Activated CD8-positive, alpha-beta memory T cell treated with anti-CD3 and anti-CD28 coated beads, Interleukin-2, amount 50 U/mL, for 1 hour (primary cell): ENCODE measurements at regions not wholly inside any gene's neighbourhood (a gene's known extent, or its start where the extent isn't known, plus 50 kb on each side); places are given as distances from the start of the nearest gene placed in this dataset.
"Not testable (repeated sequence)": the region's sequence is repeated elsewhere in the genome, so short reads cannot be mapped to it uniquely, and the experiment has no call there.

Source experiments
- DNase-seq: peaks from one replicate; pipeline ENCODE4 v3.0.0-alpha.2; 2020; ENCODE audit errors: extremely low read depth

DNA sequence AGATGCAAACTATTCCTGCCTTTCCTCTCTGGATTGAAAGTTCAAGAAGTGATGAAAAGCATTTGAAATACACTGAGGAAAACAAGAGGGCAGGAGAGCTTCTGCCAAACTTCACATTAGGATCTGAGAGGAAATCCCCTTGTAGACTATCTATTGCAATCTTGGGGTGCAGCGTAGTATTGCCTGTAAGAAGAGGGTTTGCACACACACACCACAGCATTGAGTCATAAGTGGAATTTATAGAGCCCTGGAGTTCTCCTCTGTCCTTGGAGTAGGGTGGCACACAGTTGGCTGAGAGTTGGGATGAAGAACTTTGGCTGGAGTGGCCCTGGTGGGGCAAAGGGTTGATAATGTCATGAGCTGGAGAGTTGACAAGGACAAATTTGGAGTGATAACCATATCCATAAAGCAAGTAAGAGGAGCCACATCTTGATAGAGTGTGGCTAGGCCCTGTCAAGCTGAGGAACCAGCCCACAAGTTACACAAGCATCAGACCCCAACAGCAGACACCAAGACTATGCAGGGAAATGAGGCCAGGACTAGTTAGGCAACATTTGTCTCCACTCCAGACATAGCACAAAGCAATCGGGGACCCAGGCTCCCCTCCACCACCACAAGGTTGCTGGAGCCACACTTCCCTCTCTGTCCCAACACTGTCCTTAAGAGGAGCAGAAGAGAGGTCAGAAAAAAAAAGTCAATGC, 520.9 kb downstream of the KLF5 start:
- DNase-seq, result no peak

DNA sequence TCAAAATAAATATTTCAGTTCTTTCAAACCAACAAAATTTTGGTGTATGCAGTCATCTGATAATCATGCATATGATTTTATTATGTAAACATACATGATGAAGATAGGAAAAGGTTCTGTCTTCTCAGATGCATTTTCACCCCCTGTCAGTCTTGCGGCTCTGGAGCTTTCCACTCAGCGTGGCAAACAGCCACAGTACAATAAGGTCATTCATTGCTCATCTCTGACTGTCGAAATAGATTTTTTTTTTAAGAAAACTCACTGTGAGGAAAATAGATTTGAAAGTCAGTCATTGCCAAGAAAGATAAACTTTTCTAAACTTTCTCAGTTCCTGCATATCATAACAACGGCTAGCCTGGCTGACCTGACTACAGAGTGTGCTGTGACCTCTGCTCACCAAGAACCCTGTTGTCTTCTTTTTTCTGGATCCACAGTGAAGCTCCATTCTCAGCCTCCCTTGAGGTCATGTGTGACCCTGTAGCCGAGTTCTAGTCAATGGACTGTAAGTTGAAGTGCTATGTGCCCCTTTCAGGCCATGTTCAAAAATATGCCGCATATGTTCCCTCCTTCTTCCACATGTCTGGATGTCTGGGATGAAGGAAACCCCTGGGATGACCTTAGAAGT, 519.6 kb downstream of the KLF5 start:
- no peak for DNase-seq

DNA sequence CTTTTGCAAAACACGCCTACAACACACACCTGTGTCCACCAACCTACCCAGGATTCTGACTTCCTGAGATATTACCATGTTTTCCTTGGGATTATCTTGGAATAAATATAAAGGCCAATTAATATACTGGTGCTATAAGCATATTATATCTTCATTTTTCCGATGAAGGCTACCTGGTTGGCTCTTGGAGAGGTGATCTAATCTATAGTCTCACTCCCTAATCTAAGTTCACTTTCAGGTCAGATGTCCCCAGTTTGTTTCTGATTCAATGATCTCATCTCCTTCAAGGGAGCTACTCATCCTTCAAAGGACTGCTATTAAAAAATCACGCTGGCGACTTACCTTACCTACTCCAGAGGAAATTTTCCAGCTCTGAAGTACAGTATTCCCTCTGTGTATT, 517.5 kb downstream of the KLF5 start:
- no peak for DNase-seq

DNA sequence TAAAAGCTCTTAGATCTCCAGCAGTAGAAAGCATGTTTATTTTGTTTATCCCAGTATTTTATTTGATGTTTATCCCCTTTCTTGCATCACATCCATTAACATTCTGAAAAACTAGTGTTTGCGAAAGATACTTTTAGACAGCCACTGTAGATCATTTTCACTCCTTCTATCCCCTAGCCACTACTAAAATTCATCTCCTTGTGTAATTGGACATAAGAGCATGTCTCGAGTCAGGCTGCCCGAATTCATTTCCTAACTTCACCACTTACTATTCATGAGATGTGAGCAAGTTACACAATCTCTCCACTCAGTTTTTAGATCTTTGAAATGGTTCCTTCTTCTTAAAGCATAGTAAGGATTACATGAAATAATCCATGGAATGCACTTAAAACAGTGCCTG, 514.0 kb downstream of the KLF5 start:
- DNase-seq, result no peak

DNA sequence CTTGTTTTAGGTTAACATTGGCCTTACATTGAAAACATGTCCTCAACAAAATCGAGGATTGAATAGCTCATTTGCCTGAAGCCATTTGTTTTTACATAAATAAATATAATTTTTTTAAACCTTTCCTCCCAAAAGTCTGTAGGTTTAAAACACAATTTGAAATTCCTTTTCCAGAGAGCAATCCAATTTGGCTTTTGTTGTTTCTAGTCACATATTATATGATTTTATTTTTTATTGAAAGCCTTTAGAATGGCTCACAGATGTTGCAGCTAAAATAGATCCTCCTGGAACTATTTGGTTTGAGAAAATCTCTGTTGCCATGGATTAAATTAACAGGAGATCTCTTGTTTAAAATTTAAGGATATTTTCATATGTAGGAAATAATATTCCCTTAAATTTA, 512.6 kb downstream of the KLF5 start:
- no peak for DNase-seq

DNA sequence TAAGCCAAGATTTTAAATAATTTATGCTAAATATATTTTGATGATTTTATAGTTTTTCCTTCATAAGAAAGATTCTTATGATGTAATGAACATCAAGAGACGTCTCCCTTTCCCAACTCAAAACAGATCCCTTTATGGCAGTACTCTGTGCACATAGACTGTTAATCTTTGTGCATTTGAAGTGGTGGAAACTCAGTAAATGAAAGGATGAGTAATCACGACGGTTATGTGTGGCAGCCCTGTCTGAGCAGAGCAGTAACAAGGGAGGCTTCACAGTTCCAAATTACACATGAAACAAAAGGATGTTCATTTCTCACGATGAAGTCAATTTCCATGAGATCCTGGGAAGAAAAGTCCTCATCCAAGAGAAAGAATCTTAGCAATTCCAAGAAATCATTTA, 498.1 kb downstream of the KLF5 start:
- DNase-seq, result no peak

DNA sequence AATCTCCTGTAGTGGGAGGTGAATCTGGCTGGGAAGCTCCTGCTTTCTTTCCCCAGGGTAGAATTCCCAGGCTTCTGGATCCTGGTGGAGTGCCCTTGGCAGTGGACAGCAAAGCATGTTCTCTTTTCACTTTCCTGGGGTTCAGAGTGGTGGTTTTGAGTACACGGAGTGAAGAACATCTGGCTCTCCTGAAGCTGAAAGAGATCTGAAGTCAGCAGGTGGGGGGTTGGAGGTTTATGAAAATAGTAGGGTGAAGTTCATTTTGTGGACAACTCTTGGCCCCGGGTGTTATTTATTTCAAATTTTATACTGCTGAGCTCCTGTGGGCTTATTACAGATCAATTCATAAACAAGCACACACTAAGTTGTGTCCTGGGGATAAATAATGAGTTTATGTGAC, 497.3 kb downstream of the KLF5 start:
- DNase-seq, result no peak

DNA sequence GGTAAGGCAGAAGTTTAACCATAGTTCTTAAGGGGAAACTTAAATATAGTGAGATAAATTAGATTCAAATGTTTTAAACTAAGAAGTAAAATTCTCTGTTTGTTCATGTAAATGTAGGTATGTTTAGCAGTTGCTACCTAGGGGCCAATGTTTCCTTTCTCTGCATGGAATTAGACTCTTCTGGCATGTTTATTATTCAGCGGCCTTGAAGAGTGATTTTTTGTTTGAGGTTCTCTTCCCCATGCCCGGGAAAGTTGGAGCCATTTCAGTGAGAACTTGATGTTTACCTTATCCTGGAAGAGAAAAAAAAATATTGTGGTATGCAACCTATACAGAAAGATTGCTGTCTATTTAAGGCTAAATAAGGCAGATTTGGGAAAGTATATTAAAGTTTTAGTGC, 492.9 kb downstream of the KLF5 start:
- no peak for DNase-seq

DNA sequence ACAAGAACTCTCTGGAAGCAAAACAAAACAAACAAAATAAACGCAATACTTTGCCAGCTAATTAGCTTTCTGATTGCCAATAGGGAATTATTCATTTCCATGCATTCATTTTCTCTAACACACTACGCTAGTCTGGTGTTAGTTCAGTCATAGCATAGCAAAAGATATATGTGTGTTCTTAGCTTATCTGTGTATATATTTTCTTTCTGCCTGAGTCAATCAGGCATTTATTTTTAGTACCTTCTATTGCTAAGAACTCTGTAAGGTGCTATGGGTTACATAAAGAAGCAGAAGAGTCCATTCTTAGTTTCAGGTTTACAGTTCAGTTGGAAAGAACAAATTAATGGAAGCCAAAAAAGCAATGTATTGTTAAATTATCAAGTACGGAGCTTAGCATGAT, 490.9 kb downstream of the KLF5 start:
- DNase-seq, result no peak

DNA sequence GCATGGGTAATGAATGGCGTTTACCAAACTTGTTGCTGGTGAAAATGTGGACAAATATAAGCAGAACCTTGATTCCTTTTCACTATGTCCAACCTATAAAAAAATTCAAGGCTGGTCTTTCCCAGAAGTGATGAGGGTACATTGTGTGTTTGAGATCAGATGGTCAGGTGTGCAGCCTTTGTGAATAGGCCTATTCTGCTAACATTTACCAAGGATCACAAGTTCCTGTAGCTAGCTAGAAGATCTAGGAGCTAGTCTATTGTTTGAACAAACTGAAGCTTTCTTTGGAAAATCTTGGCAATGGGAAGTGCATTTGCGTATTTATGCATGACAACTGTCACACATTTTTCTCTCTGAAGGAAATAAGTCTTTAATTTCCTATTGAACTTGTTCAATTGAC, 489.6 kb downstream of the KLF5 start:
- no peak for DNase-seq

DNA sequence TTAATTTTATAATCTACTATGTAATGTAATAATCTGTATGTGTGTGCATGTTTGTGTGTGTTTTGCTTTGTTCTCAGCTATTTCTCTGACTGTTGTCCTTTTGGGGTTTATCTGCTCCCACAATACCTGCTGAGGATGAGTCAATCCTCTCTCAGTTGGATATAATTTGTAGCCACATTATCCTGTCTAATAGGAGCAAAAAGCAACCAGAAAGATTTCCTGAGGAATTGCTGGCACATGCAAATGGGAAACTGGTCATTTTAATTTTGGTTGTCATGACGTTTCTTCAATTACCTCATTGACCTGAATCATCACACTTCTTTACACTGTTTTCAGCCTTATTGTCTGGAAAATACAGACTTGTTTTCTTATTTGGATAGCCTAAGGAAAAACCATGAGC, 488.4 kb downstream of the KLF5 start:
- DNase-seq, result no peak

DNA sequence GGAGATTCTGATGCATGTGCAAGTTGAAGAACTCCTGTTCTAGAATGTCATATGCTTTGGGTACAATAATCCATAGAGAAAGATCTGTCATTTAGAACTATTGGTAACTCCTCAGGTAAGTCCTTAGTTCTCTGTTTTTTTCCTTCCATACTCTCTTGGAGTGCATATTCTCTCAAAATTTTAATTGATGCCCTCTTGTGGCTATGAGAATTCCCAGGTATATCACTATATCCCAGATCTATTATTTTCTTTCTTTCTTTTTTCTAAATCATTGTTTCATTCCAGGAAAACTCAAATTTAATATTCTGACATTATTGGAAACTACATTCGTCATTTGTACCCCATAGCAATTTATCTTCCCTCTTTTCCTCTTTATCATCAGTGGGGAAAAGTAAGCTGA, 485.4 kb downstream of the KLF5 start:
- no peak for DNase-seq

DNA sequence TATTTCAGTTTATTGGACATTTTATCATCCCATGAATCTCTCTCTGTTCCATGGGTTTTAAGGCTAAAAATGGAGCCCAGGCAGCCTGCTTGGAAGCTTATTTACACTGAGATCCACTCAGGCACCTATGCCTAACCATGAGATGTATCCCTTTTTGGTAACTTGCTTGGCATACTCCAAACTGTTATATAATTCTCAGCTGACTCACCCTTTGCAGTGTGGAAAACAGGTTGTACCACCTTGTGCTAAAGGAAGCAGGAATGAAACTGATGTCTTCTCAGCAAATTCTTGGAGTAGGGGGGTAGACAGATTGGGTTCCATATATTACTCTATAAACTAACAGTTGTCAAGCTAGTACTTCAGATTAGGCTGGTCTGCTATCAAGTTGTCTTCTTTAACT, 483.6 kb downstream of the KLF5 start:
- no peak for DNase-seq

DNA sequence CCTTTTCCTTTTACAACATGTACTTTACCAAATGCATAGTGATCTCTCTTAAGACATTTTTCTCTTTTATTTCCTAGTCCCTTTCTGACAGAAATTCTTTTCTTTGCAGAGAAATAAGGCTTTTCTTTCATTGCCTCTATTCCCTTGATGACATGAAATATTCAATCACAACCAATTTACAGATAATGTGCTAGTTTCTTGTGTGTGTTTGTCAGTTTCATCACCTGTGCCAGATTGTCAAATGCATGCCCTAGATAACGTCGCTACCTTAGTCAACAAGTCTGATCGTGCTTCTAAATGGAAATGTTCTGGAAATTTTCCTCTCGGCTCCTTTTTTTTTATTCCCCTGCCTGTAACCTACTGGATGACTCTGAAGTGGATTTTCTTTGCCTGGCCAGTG, 478.1 kb downstream of the KLF5 start:
- no peak for DNase-seq

DNA sequence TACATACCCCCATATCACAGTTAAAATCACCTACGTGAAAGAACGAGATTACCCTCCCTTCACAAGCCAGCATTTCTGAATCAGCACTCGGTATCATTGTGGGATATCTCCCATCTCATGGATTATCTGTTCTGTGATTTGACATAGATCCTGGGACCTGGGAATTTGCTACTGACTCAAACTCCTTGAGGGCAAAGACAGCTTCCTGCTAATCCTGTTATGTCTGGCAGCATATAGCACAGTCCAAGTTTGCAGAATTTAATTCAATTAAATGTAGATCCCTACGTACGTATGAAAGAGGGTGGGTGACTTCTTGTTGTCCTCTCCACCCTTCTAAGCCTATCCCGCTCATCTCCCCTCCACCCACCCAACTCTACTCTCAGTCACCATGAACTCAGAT, 476.5 kb downstream of the KLF5 start:
- DNase-seq, result no peak

DNA sequence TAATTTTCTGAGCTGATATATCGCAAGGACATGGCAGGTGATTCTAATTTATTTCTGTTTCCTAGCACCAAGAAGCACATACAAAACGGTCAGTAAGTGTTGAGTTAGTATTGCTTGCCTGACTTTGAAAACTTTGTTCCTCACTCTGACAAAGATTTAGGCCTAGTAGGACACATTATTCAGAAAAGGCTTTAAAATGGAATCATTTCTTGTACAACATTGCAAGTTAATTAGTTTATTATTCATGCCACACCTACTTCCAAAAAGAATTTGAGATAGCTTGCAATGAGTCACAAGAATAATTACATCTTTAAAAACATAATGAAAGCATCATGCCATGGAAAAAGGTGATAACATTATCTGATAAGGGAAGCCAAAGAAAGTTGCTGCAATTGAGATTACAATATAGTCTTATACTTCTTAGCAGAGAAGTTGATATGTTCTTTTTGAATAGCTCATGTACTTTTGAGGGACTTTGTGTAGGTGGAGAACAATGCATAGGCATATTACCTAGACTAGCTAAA, 474.2 kb downstream of the KLF5 start:
- no peak for DNase-seq

DNA sequence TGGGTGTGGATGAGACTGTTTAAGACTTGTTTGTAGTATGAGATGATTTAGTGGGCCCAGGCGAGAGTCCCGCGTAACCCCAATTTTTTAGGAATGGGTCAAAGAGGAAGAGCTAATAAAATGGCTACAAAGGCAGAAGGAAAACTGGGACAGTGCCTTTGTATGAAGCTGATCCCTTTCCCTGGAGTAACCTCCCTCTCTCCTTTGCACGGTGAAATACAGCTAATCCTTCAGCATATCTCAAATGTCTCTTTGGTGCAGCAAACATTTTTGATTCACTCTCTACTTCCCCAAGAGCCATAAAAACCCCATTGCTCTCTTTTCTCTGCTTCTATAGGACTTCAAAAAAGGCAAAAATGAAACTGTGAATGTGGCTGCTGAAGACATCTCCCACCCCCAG, 473.8 kb downstream of the KLF5 start:
- no peak for DNase-seq

DNA sequence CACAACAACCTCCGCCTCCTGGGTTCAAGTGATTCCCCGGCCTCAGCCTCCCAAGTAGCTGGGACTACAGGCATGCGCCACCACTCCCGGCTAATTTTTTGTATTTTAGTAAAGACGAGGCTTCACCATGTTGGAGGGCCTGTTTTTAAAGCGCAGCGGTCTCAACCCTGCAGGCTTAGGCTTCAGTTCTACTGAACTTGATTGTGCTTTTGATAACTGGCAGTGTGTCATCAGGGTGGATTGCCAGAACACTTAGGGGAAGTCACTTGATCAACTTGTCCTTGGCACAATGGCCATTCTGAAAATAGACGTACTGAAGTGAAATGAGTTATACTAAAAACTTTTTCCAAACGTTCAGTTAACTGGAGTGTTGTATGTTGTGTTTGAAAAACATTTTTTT, 472.2 kb downstream of the KLF5 start:
- DNase-seq, result no peak

DNA sequence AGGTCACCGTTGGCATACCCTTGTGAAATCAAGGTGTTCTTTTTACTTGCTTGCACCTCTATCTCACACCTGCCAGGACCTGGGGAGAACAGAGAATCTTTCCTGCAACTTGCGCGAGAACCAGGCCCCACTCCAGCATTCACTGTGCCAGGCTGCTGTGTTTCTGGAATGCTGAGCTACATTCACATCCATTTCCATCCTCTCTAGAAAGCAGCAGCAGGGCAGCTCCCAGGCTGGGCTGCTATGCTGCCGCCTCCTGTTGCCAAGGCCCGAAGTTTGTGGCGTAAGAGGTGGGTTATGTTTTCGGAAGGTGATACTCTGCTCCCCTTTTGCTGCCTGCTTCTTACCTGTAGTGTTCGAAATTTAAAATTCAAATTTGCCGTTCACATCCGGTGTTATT, 464.1 kb downstream of the KLF5 start:
- no peak for DNase-seq

DNA sequence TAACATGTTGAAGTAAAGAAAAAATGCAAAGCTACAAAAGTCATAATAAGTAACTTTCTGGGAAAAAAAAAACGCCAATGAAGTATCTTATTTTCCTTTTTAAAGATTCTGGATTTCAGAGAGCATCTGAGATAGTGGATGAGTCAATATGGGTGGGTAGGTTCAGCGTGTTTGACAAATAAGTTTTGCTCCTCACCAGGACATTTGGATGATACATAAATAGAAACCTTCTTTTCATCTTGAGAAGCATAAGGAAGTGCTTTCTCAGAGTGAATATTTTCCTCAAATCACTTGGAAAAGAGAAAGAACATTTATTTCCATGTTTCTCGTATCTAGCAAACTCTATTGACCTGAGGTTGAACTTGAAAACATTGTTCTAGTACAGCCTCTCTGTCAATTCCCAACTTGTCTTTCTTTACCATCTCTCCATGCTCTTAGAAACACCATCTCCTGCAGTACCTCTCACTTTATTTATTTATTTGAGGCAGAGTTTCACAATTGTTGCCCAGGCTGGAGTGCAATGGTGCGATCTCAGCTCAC, 463.2 kb downstream of the KLF5 start:
- no peak for DNase-seq

DNA sequence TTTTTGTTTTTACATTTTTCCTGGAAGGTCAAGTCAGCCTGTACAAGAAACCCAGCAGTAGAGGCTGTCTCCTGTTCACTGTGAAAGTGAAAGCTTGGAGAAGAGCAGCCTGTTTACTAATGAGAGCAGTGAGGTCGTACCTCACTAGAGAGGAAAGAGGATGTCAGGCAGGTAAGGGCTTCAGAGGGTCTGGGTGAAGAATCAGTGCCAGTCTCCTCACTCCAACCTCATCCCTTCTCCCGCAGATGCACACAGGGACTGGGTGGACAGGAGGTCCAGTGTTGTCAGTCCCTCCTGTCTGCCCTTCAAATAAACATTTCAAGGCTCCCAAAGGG, 462.5 kb downstream of the KLF5 start:
- no peak for DNase-seq

DNA sequence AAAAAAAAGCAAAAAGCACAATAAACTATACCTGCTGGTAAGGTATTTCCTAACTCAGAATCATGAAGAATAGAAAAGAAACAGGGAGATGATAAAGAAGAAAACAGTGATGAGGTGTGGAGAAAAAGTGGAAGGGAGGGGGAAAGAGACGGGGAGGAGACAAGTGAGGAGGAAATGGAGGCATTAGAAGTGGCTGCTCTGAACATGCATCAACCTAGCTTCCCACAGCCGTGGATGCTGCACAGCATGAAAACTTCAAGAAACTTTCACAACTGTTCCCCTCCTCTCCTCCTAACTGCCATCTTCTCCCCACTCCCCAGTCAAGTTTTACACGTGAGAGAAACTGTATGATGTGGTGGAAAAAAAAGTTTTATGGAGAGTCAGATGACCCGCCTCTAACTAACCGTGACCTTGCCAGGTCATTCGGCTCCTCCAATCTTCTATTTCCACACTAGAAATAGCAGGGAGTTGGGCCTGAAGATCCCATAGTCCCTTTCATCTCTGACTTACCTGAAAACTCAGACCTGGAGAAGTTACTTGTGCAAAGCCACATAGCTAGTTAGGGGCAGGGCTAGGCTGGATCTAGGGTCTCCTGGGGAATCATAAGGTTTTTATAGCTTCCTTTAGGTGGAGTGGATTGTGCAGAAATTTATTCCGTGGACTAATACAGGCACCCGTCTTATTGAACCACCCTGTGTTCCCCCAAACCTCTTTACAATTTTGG, 461.9 kb downstream of the KLF5 start:
- no peak for DNase-seq

DNA sequence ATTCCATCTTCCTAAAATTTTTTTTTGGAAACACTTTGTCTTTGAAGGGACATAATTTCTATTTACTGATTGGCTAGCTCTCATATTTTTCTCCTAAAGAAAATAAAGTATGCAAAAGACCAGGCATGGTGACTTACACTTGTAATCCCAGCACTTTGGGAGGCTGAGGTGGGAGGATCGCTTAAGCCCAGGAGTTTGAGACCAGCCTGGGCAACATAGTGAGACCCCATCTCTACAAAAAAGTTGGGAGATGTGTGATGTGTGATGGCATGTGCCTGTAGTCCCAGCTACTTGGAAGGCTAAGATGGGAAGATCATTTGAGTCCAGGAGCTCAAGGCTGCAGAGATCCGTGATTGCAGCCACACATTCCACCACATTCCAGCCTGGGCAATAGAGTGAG, 461.3 kb downstream of the KLF5 start:
- not testable (repeated sequence) for DNase-seq
